ENCODE measurements at regions not wholly inside any gene's neighbourhood (a gene's known extent, or its start where the extent isn't known, plus 50 kb on each side); places are given as distances from the start of the nearest gene placed in this dataset.
"Not testable (repeated sequence)": the region's sequence is repeated elsewhere in the genome, so short reads cannot be mapped to it uniquely, and the experiment has no call there.

DNA sequence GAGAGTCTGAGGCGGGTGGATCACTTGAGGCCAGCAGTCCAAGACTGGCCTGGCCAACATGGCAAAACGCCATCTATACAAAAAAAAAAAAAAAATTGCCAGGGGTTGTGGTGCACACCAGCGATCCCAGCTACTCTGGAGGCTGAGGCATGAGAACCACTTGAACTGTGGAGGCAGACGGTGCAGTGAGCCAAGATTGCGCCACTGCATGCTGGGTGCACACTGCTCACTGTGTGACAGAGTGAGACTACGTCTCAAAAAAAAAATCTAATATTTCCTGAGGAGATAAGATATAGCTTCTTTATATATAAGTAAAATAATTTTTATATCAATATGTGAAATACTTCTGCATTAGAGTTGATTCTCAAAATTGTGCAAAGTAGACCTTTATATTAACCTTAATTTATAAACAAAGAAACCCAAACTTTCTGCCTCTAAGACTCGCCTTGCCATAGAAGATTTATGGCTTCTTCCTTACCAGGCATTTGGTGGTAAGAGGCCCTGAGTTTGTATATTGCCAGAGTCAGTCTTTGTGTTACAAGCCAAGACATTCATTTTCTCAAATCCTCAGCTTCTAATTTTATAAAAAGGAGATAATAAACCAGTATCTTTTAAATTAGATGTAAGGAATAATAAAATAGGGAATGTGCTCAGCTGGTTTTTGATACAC lies 1226.7 kb downstream of the FLRT2 start:
- no peak for TF ChIP-seq POLR2A (IDR thresholded peaks at IDR 0.05)
- TF ChIP-seq, protein P1, sequence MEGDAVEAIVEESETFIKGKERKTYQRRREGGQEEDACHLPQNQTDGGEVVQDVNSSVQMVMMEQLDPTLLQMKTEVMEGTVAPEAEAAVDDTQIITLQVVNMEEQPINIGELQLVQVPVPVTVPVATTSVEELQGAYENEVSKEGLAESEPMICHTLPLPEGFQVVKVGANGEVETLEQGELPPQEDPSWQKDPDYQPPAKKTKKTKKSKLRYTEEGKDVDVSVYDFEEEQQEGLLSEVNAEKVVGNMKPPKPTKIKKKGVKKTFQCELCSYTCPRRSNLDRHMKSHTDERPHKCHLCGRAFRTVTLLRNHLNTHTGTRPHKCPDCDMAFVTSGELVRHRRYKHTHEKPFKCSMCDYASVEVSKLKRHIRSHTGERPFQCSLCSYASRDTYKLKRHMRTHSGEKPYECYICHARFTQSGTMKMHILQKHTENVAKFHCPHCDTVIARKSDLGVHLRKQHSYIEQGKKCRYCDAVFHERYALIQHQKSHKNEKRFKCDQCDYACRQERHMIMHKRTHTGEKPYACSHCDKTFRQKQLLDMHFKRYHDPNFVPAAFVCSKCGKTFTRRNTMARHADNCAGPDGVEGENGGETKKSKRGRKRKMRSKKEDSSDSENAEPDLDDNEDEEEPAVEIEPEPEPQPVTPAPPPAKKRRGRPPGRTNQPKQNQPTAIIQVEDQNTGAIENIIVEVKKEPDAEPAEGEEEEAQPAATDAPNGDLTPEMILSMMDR (IDR thresholded peaks at IDR 0.05), result no peak
- peak; percentile 10 to 18 for DNase-seq
- H3K9me3 ChIP-seq, result no peaks in the 10 kb centered on the region
- intact Hi-C loops (cut with DNase I), result no loop called here
- no peaks in the 10 kb centered on the region for H3K4me1 ChIP-seq
- H3K27me3 ChIP-seq, result no peaks in the 10 kb centered on the region
- no peak overlapping the region for H3K27ac ChIP-seq
- no peaks in the 10 kb centered on the region for H3K36me3 ChIP-seq
- H3K4me3 ChIP-seq (replicated peaks in 1 of 3), result no peak overlapping the region
- 66 to 69% methylated on average over 7 of the region's 7 CpGs for WGBS, 2 donors

DNA sequence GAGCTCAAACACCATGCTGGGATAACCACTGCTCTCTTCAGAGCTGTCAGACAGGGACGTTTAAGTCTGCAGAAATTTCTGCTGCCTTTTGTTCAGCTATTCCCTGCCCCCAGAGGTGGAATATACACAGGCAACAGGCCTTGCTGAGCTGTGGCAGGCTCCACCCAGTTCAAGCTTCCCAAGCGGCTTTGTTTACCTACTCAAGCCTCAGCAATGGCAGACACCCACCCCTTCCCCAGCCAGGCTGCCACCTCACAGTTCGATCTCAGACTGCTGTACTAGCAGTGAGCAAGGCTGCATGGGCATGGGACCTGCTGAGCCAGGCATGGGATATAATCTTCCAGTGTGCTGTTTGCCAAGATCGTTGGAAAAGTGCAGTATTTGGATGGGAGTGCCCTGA lies 1220.5 kb downstream of the FLRT2 start:
- H3K4me3 ChIP-seq (replicated peaks in 1 of 3); DNase-seq; intact Hi-C loops (cut with DNase I); H3K9me3 ChIP-seq; H3K27ac ChIP-seq; H3K27me3 ChIP-seq; H3K36me3 ChIP-seq; H3K4me1 ChIP-seq: not testable (repeated sequence)
- 78 to 87% methylated on average over 4 of the region's 4 CpGs for WGBS, 2 donors

DNA sequence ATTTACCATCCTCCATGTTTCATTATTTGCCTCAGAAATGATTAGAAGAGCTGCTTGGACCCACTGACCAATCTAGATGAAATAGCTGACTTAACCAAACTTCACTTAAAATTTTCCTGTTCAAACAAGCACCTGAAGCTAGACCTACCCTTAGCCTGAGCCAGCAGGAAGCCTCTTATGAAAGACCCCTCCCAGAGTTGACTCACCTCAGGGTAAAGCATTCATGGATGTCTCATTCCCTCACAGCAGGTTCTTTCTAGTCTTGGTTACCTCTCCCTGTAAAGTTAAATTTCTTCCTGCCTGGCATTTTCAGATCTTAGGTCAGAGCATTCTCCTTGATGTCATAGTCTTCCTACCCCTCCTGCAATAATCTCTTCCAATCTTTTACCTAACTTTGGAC lies 1209.8 kb downstream of the FLRT2 start:
- Histone ChIP-seq H3K36me3 (no peaks in the 10 kb centered on the region), H3K9me3 (no peaks in the 10 kb centered on the region), H3K4me1 (no peaks in the 10 kb centered on the region), H3K27ac (no peak overlapping the region), H3K27me3 (no peaks in the 10 kb centered on the region), H3K4me3 (replicated peaks in 1 of 3) (no peak overlapping the region)
- intact Hi-C loops (cut with DNase I), result no loop called here
- TF ChIP-seq, protein P1 (IDR thresholded peaks at IDR 0.05), result no peak
- TF ChIP-seq POLR2A (IDR thresholded peaks at IDR 0.05), result no peak
- no peak for DNase-seq

DNA sequence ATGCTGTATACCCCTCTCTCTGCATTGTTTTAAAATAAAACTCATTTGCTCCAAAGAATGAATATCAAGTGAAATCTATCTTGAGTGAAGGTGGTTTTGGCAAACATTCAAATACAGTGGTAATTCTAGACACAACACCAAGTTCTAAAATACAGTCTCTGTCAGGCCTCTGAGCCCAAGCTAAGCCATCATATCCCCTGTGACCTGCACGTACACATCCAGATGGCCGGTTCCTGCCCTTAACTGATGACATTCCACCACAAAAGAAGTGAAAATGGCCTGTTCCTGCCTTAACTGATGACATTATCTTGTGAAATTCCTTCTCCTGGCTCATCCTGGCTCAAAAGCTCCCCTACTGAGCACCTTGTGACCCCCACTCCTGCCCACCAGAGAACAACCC lies 1201.5 kb downstream of the FLRT2 start:
- DNase-seq; intact Hi-C loops (cut with DNase I): not testable (repeated sequence)
- WGBS, 2 donors, result 97% methylated on average over 2 of the region's 2 CpGs

DNA sequence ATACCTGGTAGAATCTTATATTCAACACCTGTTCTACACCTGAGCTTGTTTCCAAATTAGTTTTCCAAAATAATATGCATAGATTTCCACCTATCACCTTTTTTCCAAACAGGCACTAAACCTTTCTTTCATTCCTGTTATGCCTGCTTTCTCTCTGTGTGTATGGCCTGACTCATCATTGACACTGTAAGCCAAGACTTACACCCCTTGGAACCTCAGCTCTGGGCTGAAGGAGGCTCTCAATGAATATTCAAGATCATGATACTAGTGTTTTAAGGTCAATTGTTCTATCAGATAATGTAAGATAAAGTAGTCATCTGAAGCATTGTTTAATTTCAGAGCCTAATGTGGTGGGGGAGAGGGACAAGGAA lies 1193.3 kb downstream of the FLRT2 start:
- intact Hi-C loops (cut with DNase I), result no loop called here
- no peak for TF ChIP-seq POLR2A (IDR thresholded peaks at IDR 0.05)
- TF ChIP-seq, protein P1 (IDR thresholded peaks at IDR 0.05), result no peak

More for the DNA sequence above, 1201.5 kb downstream of the FLRT2 start:
- not testable (repeated sequence) for H3K27me3 ChIP-seq; H3K36me3 ChIP-seq; H3K4me3 ChIP-seq (replicated peaks in 1 of 3); H3K9me3 ChIP-seq; H3K4me1 ChIP-seq; H3K27ac ChIP-seq

DNA sequence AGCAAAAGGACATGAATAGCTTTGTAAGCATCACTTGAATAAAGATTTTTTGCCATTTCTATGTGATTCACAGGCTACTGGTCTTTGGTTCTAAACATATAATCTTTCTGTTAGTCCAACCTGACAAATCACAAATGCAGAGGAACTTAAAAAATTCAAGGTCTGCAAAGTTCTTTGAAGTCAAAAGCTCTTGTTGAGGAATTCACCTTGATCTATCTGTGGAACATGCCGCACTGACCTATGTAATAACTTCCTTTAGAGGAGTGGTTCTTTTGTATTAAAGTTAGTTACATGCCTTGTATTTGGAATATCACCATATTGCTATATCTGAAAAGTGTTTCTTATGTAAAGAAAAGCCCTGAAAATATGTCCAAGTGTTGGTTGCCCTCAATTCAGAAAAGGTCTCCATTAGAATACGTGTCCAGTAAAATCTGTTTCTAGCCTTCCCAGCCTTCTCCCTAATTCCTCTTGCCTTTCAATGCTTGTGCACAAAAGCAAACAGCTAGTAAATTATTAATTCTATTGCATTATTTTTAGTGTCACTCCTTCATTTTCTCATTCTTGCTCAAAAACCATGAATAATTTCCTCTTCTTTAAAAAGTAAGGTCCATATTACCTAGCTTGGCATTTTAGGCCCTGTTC lies 1192.8 kb downstream of the FLRT2 start:
- intact Hi-C loops (cut with DNase I), result no loop called here
- Histone ChIP-seq H3K9me3 (no peaks in the 10 kb centered on the region), H3K36me3 (no peaks in the 10 kb centered on the region), H3K4me3 (replicated peaks in 1 of 3) (no peak overlapping the region), H3K4me1 (peaks cover 8 to 9% of the 10 kb centered on the region in 2 donors), H3K27ac (no peak overlapping the region), H3K27me3 (no peaks in the 10 kb centered on the region)
- WGBS, 2 donors, result 87 to 88% methylated on average over 2 of the region's 2 CpGs
- no peak for DNase-seq
- TF ChIP-seq, protein P1 (IDR thresholded peaks at IDR 0.05), result no peak
- TF ChIP-seq POLR2A (IDR thresholded peaks at IDR 0.05), result no peak

More for the DNA sequence above, 1193.3 kb downstream of the FLRT2 start:
- no peak for DNase-seq
- Histone ChIP-seq H3K9me3 (no peaks in the 10 kb centered on the region), H3K27me3 (no peaks in the 10 kb centered on the region), H3K36me3 (no peaks in the 10 kb centered on the region), H3K4me3 (replicated peaks in 1 of 3) (no peak overlapping the region), H3K4me1 (peaks cover 8 to 9% of the 10 kb centered on the region in 2 donors), H3K27ac (no peak overlapping the region)

All from thyroid gland (tissue), 4 donors.